Chondrocyte (in vitro differentiated cells): ENCODE measurements at regions not wholly inside any gene's neighbourhood (a gene's known extent, or its start where the extent isn't known, plus 50 kb on each side); places are given as distances from the start of the nearest gene placed in this dataset.

Source experiments
- DNase-seq: peaks from one replicate; pipeline ENCODE4 v3.0.0; 2021; ENCODE audit warnings: mixed read lengths, low spot score
- H3K27ac Mint-ChIP-seq: one replicate; pipeline ENCODE4 v1.8.0; 2021; ENCODE audit warnings: mild to moderate bottlenecking, moderate library complexity, mixed read lengths; ENCODE audit not compliant: unreplicated experiment
- H3K27me3 Mint-ChIP-seq: 2 replicates; pipeline ENCODE4 v1.8.0; 2021; ENCODE audit warnings: low read depth, mixed read lengths
- H3K36me3 Mint-ChIP-seq: 2 replicates; pipeline ENCODE4 v1.8.0; 2021; ENCODE audit warnings: low read depth, mixed read lengths
- H3K4me1 Mint-ChIP-seq: 2 replicates; pipeline ENCODE4 v1.8.0; 2021; ENCODE audit warnings: low read depth, mild to moderate bottlenecking, mixed read lengths
- H3K4me3 Mint-ChIP-seq: one replicate; pipeline ENCODE4 v1.8.0; 2021; ENCODE audit warnings: mild to moderate bottlenecking, moderate library complexity, mixed read lengths; ENCODE audit not compliant: unreplicated experiment
- H3K9me3 Mint-ChIP-seq: 2 replicates; pipeline ENCODE4 v1.8.0; 2021; ENCODE audit warnings: low read depth, mixed read lengths
- CTCF ChIP-seq: fragments of 200-600 bp; sonication (generic); IDR thresholded peaks from 2 replicates; pipeline ENCODE4 v1.5.0; 2021; ENCODE audit warnings: antibody characterized with exemption, mild to moderate bottlenecking, moderate library complexity

DNA sequence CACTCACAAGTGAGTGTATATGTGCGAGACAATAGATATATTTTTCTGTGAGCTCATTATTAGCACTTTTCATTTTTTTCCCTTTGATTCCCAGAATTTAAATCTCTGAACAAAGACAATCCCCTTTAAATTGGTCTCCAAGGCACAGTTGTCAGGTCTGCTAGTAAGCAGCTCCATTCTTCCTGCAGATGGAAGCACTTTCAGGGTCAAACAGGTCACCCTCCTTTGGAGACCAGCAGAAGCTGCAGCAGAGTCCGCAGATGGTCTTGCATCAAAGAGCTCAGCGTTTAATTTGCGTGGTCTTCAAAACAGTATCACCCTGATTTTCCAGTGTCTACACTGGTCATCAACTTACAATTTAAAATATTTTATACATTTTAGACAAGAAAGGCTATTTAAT, 543.8 kb downstream of the ARL4A start:
- Mint-ChIP-seq H3K27ac (no peak overlapping the region), H3K27me3 (no peaks in the 10 kb centered on the region), H3K4me3 (no peak overlapping the region), H3K9me3 (no peaks in the 10 kb centered on the region), H3K36me3 (no peaks in the 10 kb centered on the region), H3K4me1 (peaks cover 4% of the 10 kb centered on the region)
- no peak for TF ChIP-seq CTCF
- no peak for DNase-seq

- Mint-ChIP-seq H3K27me3 (no peaks in the 10 kb centered on the region), H3K36me3 (no peaks in the 10 kb centered on the region), H3K9me3 (no peaks in the 10 kb centered on the region), H3K4me3 (no peak overlapping the region), H3K4me1 (peaks cover 8% of the 10 kb centered on the region), H3K27ac (no peak overlapping the region)
- DNase-seq = no peak
- TF ChIP-seq CTCF = no peak
Observed at GRCh38 chr7:13235436-13235835, 548.0 kb downstream of the ARL4A start.

DNA sequence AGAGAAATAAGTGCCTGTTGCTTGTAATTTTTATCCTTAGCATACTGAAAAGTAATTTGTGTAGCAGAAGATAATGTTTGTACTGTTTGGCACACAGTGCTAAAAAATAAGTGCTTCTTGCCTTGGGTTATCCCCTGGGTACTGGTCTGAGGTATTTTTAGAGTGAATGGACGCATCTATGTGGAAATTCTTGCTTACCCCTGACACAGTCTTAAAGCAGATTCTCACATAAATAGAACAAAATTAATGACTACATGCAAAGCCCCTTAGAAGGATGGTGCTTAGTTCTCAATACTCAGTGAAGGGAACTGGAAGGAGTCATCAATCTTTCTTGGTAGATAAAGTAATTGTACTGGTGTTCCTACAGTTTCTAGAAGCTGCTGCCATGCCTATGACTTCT, 548.6 kb downstream of the ARL4A start:
- H3K27ac Mint-ChIP-seq = no peak overlapping the region
- H3K4me3 Mint-ChIP-seq = no peak overlapping the region
- no peaks in the 10 kb centered on the region for H3K9me3 Mint-ChIP-seq
- H3K36me3 Mint-ChIP-seq = no peaks in the 10 kb centered on the region
- H3K27me3 Mint-ChIP-seq = no peaks in the 10 kb centered on the region
- no peak for DNase-seq
- TF ChIP-seq CTCF = no peak
- H3K4me1 Mint-ChIP-seq = peaks cover 8% of the 10 kb centered on the region

GRCh38 chr7:13240349-13240748, 552.9 kb downstream of the ARL4A start:
- H3K4me3 Mint-ChIP-seq = no peak overlapping the region
- no peaks in the 10 kb centered on the region for H3K36me3 Mint-ChIP-seq
- DNase-seq = no peak
- no peak overlapping the region for H3K27ac Mint-ChIP-seq
- no peaks in the 10 kb centered on the region for H3K9me3 Mint-ChIP-seq
- H3K4me1 Mint-ChIP-seq = peaks cover 8% of the 10 kb centered on the region
- no peak for TF ChIP-seq CTCF
- no peaks in the 10 kb centered on the region for H3K27me3 Mint-ChIP-seq

DNA sequence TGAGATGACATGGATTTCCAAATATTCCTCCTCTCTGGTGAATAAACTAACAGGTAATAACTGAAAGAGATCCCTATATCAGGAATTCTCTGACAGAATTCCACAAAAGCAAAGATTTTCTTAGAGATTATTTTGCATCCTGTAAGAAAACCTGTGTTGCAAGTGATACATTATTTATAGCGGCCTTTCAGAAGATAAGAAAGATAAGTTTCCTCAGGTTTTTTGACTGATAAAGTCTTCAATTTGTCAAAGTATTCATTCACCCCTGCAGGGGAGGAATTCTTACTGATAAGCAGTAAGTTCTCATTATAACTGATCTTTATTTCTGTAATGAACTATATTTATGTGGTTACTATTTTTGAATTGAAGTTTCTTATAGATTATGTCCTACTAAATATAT, 554.0 kb downstream of the ARL4A start:
- no peaks in the 10 kb centered on the region for H3K9me3 Mint-ChIP-seq
- no peaks in the 10 kb centered on the region for H3K36me3 Mint-ChIP-seq
- H3K27ac Mint-ChIP-seq = no peak overlapping the region
- no peak overlapping the region for H3K4me3 Mint-ChIP-seq
- H3K4me1 Mint-ChIP-seq = peaks cover 3% of the 10 kb centered on the region
- no peaks in the 10 kb centered on the region for H3K27me3 Mint-ChIP-seq
- no peak for DNase-seq
- TF ChIP-seq CTCF = no peak
